HG03066 (cell line): ENCODE measurements at regions not wholly inside any gene's neighbourhood (a gene's known extent, or its start where the extent isn't known, plus 50 kb on each side); places are given as distances from the start of the nearest gene placed in this dataset.
"Not testable (repeated sequence)": the region's sequence is repeated elsewhere in the genome, so short reads cannot be mapped to it uniquely, and the experiment has no call there.

Experiments used
- ATAC-seq: cut with Tn5 transposase; IDR thresholded peaks from one replicate; pipeline ENCODE4 v1.9.1; 2021; ENCODE audit warnings: low read depth; ENCODE audit not compliant: unreplicated experiment

DNA sequence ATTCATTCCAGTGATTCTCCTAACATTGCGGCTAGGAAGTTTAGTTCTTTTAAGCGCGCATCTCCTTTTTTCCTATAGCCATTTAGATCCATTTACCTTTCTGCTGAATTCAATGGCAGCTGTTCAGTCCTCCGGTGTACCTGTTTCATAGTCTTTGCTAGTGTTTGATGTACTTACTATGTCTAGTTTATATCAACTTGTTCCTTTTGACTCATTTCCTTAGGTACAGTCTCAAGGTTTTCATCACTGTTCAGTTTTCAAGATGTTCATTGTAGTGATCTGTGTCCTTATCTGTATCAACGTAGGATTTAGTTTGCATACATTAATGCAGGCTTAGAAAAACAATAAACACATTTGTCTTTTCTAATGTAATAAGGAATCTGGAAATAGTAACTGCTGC, 59.0 kb upstream of the MBNL1 start:
- no peak for ATAC-seq

DNA sequence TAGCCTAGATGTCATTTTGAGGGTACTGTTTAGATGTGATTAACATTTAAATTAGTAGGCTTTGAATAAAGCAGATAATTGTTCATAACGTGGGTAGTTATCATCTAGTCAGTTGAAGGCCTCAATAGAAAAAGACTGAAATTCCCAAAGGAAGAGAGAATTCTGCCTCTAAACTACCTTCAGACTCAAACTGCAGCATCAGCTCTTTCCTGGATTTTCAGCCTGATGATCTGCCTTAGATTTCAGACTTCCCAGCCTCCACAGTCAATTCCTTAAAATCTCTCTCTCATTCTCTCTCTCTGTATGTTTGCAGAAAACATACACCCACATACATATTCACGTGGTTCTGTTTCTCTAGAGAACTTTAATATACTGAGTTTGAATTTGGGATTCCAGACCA, 58.0 kb upstream of the MBNL1 start:
- no peak for ATAC-seq

DNA sequence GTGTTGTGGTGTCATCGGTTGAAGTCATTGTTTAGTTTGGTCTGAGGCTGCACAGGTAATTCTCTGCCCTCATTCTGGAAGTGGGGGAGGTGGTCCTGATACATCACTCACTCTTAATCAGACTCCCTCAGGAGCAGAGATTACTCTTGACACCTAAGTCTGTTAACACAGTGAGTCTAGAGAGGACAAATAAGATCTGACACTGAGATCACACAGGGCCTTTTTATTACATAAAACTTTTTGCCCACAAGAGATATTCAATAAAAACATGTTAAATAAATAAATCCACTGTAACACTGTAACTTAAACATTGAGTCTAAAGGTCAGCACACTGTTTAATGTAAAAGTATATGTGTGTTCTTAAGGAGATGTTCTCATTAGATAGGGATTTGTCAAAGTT, 57.1 kb upstream of the MBNL1 start:
- no peak for ATAC-seq

DNA sequence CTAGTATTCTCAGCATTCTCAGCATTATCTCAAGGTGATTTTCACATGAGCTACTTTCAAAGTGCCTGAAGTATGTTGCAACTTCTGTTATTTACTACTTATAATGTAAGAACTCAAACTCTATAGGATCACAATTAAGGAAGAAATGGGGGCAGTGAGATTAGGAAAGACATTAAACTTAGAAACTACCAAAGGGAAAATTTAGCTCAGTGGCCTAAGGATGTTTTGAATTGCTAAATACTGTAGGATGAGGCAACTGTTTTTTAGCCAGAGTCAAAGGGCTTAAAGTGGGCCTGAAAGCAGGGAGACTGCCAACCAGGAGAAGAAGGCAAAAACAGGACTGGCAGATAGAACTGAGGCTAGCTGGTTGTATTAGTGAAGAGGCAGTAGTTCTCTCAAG, 55.5 kb upstream of the MBNL1 start:
- ATAC-seq = no peak

DNA sequence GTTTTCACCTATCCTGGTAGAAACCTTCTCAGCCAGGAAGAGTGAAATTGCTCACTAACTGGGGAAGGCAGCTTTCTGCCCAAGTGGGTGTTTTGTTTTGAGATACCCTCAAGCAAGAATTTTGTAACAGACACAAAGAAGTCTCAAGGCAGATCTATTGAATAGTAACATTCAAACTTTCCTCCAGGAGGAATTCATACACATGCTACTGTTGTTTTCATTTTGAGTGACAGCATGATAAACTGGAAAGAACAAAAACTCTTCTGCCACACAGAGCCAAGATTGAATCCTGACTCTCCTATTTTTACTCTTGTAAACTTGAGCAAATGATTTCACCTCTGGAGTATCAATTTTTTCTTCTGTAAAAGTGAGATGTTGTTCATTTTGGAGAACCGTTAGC, 54.8 kb upstream of the MBNL1 start:
- ATAC-seq = no peak

DNA sequence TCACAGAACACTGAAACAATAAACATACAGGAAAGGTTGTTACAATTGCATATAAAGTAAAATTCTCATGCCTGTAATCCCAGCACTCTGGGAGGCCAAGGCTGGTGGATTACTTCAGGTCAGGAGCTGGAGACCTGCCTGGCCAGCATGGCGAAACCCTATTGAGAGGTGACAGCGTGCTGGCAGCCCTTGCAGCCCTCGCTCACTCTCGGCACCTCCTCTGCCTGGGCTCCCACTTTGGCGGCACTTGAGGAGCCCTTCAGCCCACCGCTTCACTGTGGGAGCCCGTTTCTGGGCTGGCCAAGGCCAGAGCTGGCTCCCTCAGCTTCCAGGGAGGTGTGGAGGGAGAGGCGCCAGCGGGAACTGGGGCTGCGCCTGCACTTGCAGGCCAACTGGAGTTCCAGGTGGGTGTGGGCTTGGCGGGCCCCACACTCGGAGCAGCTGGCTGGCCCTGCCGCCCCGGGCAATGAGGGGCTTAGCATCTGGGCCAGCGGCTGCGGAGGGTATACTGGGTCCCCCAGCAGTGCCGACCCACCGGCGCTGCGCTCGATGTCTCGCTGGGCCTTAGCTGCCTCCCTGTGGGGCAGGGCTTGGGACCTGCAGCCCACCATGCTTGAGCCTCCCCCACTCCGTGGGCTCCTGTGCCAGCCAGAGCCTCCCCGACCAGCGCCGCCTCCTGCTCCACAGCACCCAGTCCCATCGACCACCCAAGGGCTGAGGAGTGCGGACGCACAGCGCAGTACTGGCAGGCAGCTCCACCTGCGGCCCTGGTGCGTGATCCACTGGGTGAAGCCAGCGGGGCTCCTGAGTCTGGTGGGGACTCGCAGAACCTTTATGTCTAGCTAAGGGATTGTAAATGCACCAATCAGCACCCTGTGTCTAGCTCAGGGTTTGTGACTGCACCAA, 51.5 kb upstream of the MBNL1 start:
- not testable (repeated sequence) for ATAC-seq

DNA sequence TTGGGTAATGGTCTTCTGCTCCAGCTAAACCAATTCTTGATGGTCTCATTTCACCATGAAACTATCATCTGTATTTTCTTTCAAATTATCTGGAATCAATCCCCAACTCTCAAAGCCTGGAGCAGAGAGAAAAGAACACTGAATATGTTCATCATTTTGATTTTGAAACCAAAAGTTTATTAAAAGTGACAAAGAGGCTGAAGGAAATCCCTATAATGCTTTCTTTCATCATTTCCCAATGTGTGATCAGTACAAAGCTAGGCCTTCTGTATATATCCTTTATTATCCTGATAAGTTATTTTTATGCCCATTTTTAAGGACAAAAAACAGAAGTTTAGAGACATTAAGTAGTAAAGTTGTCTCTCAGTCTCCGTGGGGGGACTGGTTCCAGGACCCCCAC, 50.1 kb upstream of the MBNL1 start:
- ATAC-seq = no peak
